Endodermal cell (in vitro differentiated cells): ENCODE measurements at regions not wholly inside any gene's neighbourhood (a gene's known extent, or its start where the extent isn't known, plus 50 kb on each side); places are given as distances from the start of the nearest gene placed in this dataset.

Experiments used
- DNase-seq: peaks from one replicate; pipeline ENCODE4 v3.0.0-alpha.2; 2017
- H3K27ac ChIP-seq: 2 replicates; pipeline ENCODE4 v1.5.1; 2013; ENCODE audit warnings: mild to moderate bottlenecking, low read depth, low read length, moderate library complexity
- H3K27me3 ChIP-seq: 2 replicates; pipeline ENCODE4 v1.6.1; 2013; ENCODE audit warnings: mild to moderate bottlenecking, low read length, moderate library complexity; ENCODE audit not compliant: insufficient read depth, control insufficient read depth, poor library complexity, severe bottlenecking
- H3K36me3 ChIP-seq: 2 replicates; pipeline ENCODE4 v1.7.0; 2013; ENCODE audit warnings: mild to moderate bottlenecking, low read length, moderate library complexity; ENCODE audit not compliant: control insufficient read depth, insufficient read depth
- H3K4me1 ChIP-seq: one replicate; pipeline ENCODE4 v1.7.0; 2013; ENCODE audit warnings: low read length; ENCODE audit not compliant: control insufficient read depth, insufficient read depth
- H3K4me3 ChIP-seq: 2 replicates; pipeline ENCODE4 v1.5.1; 2013; ENCODE audit warnings: mild to moderate bottlenecking, low read length, moderate library complexity
- H3K9ac ChIP-seq: 2 replicates; pipeline ENCODE4 v1.6.1; 2013; ENCODE audit warnings: mild to moderate bottlenecking, low read length, moderate library complexity; ENCODE audit not compliant: poor library complexity, severe bottlenecking; ENCODE audit errors: extremely low read depth
- H3K9me3 ChIP-seq: 2 replicates; pipeline ENCODE4 v1.6.1; 2013; ENCODE audit warnings: mild to moderate bottlenecking, low read length, moderate library complexity; ENCODE audit not compliant: control insufficient read depth
- H3K27ac Mint-ChIP-seq: 2 replicates; pipeline ENCODE4 v1.8.0; 2020; ENCODE audit warnings: mixed read lengths
- H3K27me3 Mint-ChIP-seq: 2 replicates; pipeline ENCODE4 v1.8.0; 2021; ENCODE audit warnings: mild to moderate bottlenecking, mixed read lengths; ENCODE audit not compliant: insufficient read depth
- H3K36me3 Mint-ChIP-seq: 2 replicates; pipeline ENCODE4 v1.8.0; 2020; ENCODE audit warnings: low read depth, mixed read lengths
- H3K4me1 Mint-ChIP-seq: 2 replicates; pipeline ENCODE4 v1.8.0; 2020; ENCODE audit warnings: mixed read lengths
- H3K4me3 Mint-ChIP-seq: 2 replicates; pipeline ENCODE4 v1.8.0; 2020; ENCODE audit warnings: mild to moderate bottlenecking, moderate library complexity, mixed read lengths
- H3K9me3 Mint-ChIP-seq: 2 replicates; pipeline ENCODE4 v1.8.0; 2020; ENCODE audit warnings: mild to moderate bottlenecking, mixed read lengths
- CTCF ChIP-seq: fragments of 200-600 bp; sonication (generic); conservative IDR thresholded peaks from 2 replicates; pipeline ENCODE4 v1.5.0; 2021; ENCODE audit warnings: antibody characterized with exemption, mild to moderate bottlenecking
- WGBS, 2 experiments: methylation state at CpG; one replicate each; pipeline versions ENCODE4 v1.1.5 to v1.1.7; 2013; ENCODE audit warnings: missing lambda C conversion rate in 2 of 2, mixed read lengths in 1 of 2; ENCODE audit not compliant: insufficient coverage in 1 of 2, insufficient read length in 1 of 2; 5-methylcytosine and 5-hydroxymethylcytosine counted together

DNA sequence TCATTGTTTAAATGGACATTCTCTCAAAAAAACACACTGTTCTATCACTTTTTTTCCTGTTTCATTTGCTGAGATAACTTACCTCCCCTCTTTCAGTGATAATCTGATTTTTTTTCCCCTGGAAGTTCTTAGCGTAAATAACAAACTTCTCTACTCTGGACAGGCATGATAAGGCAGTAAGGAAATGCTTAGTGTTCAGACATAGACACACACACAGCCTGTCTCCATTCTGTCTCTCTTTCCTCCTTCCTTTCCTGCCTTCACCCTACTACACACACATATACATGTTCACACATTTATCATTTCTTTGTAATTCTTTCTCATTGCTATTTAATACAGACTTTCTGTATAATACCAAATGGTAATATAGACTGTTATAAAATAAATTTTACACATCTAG, 470.8 kb upstream of the ROBO1 start:
- Histone ChIP-seq H3K9me3 (no peaks in the 10 kb centered on the region), H3K4me1 (peaks cover 4% of the 10 kb centered on the region), H3K36me3 (no peaks in the 10 kb centered on the region), H3K27ac (no peak overlapping the region), H3K27me3 (peaks cover 57% of the 10 kb centered on the region), H3K4me3 (no peak overlapping the region), H3K9ac (no peak overlapping the region)
- WGBS, 2 experiments, result 80 to 88% methylated on average over 1 of the region's 1 CpG
- H3K27me3 Mint-ChIP-seq, result peaks cover 40% of the 10 kb centered on the region
- no peaks in the 10 kb centered on the region for H3K36me3 Mint-ChIP-seq
- DNase-seq, result no peak
- no peak for TF ChIP-seq CTCF
- H3K27ac Mint-ChIP-seq, result no peak overlapping the region
- peaks cover 18% of the 10 kb centered on the region for H3K4me1 Mint-ChIP-seq
- no peaks in the 10 kb centered on the region for H3K9me3 Mint-ChIP-seq
- H3K4me3 Mint-ChIP-seq, result no peak overlapping the region

DNA sequence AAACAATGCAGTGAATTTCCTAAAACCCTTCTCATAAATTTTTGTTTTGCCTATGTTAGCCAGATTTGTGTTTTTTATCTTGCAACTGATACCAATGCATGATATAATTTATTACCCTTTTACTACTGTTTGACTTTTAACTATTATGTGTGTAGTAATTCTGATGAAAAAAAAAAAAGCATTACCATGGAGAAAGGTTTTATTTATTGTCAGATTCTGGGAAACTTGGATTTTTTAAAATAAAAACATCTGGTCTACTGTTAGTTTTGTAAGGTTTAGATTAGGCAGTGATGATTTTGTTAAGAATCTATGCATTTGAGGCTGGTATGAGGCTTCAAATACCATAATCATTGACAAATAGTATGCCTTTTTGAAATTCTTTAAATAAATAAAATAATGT, 470.4 kb upstream of the ROBO1 start:
- Mint-ChIP-seq H3K9me3 (no peaks in the 10 kb centered on the region), H3K4me3 (no peak overlapping the region), H3K27ac (no peak overlapping the region)

DNA sequence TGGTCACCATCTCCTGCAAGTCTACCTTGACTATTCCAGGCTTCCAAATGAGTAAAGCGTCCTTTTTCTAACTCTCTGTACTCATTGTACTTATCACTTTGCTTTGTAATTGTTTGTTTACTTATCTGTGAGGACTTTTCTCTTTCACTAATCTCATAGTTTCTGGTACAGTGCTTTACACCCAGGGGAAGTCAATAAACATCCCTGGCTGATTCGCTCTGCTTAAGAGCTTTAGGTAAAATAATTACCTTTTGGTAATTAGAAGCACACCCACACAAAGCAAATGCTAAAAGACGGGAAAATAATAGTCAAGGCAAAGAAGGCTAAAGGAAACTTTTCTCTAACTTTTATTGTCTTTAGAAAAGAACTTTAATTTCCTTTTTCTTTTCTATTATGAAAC, 466.9 kb upstream of the ROBO1 start:
- H3K9me3 ChIP-seq, result peaks cover under 1% of the 10 kb centered on the region
- Mint-ChIP-seq H3K9me3 (no peaks in the 10 kb centered on the region), H3K27me3 (peaks cover 50% of the 10 kb centered on the region), H3K27ac (no peak overlapping the region), H3K4me1 (peaks cover 22% of the 10 kb centered on the region), H3K36me3 (no peaks in the 10 kb centered on the region), H3K4me3 (no peak overlapping the region)
- peaks cover 12% of the 10 kb centered on the region for H3K4me1 ChIP-seq
- no peak for TF ChIP-seq CTCF
- no peak overlapping the region for H3K27ac ChIP-seq
- no peak for DNase-seq
- no peaks in the 10 kb centered on the region for H3K36me3 ChIP-seq
- no peak overlapping the region for H3K4me3 ChIP-seq
- H3K9ac ChIP-seq, result no peak overlapping the region
- WGBS, 2 experiments, result 42% methylated on average over 3 of the region's 3 CpGs; no CpG with 5 or more reads in 1 of the 2 experiments
- peaks cover 52% of the 10 kb centered on the region for H3K27me3 ChIP-seq

More for the DNA sequence above, 470.4 kb upstream of the ROBO1 start:
- no peak for DNase-seq
- H3K36me3 Mint-ChIP-seq, result no peaks in the 10 kb centered on the region
- H3K27ac ChIP-seq, result no peak overlapping the region
- H3K27me3 Mint-ChIP-seq, result peaks cover 45% of the 10 kb centered on the region
- H3K4me3 ChIP-seq, result no peak overlapping the region
- no peaks in the 10 kb centered on the region for H3K36me3 ChIP-seq
- no peak for TF ChIP-seq CTCF
- peaks cover 7% of the 10 kb centered on the region for H3K4me1 ChIP-seq
- H3K4me1 Mint-ChIP-seq, result peaks cover 19% of the 10 kb centered on the region
- no peaks in the 10 kb centered on the region for H3K9me3 ChIP-seq
- peaks cover 62% of the 10 kb centered on the region for H3K27me3 ChIP-seq
- no peak overlapping the region for H3K9ac ChIP-seq
